ENCODE measurements at regions not wholly inside any gene's neighbourhood (a gene's known extent, or its start where the extent isn't known, plus 50 kb on each side); places are given as distances from the start of the nearest gene placed in this dataset.

DNA sequence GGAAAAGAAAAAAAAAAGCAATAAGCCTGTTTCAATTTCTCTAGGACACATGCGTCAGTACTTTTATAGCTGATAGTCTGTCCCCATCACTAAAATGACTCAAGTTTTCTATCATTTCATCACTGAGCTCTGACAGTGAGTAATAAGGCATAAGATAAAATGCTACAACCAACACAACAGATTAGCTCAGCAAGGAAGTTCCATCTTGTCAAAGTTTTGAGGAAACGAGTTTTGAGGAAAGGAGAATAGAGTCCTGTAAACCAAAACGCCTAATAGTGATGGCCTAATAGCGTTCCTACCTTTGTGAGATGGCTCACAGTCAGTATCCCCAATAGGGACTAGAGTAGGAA lies 145.1 kb downstream of the LACC1 start:
- TF ChIP-seq, protein P1, sequence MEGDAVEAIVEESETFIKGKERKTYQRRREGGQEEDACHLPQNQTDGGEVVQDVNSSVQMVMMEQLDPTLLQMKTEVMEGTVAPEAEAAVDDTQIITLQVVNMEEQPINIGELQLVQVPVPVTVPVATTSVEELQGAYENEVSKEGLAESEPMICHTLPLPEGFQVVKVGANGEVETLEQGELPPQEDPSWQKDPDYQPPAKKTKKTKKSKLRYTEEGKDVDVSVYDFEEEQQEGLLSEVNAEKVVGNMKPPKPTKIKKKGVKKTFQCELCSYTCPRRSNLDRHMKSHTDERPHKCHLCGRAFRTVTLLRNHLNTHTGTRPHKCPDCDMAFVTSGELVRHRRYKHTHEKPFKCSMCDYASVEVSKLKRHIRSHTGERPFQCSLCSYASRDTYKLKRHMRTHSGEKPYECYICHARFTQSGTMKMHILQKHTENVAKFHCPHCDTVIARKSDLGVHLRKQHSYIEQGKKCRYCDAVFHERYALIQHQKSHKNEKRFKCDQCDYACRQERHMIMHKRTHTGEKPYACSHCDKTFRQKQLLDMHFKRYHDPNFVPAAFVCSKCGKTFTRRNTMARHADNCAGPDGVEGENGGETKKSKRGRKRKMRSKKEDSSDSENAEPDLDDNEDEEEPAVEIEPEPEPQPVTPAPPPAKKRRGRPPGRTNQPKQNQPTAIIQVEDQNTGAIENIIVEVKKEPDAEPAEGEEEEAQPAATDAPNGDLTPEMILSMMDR (IDR thresholded peaks at IDR 0.05 in 4 of 5, conservative IDR thresholded peaks at IDR 0.05 in 1 of 5) = no peak
- TF ChIP-seq POLR2A (IDR thresholded peaks at IDR 0.05) = no peak
